Astrocyte of the spinal cord (primary cell): ENCODE measurements at regions not wholly inside any gene's neighbourhood (a gene's known extent, or its start where the extent isn't known, plus 50 kb on each side); places are given as distances from the start of the nearest gene placed in this dataset.

ENCODE experiments used
- DNase-seq: peaks from one replicate; pipeline ENCODE4 v3.0.0; 2011; ENCODE audit warnings: low read depth, low spot score
- H3K4me3 ChIP-seq: 2 replicates; pipeline ENCODE4 v1.5.1; 2011; ENCODE audit warnings: low read depth, mild to moderate bottlenecking, low read length, moderate library complexity
- in situ Hi-C: cut with HindIII; loops from 2 replicates; pipeline ENCODE4 v1.10.0; 2017; ENCODE audit warnings: low sequenced_read_pairs
- TF ChIP-seq, protein P1 (sequence below): IDR thresholded peaks from 2 replicates; pipeline ENCODE4 v1.5.1; 2012; ENCODE audit warnings: low read depth, mild to moderate bottlenecking, low read length, inconsistent platforms

DNA sequence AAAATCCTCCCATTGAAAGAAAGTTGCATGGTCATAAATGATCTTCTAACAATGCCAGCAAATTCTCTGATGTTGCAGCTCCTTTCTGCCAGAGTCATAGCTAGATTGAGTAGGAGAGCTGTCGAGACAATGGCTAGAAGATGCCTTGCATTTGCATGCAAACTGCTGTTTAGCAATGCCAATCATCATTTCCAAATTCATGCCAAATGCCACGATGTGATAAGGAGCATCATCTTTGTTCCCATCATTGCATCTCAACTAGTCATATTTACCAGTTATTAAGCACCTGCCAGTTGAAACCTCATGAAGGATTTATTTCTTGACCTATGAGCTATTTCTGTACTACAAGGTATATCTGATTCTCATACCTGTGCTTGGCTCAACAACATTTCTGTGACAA lies 246.4 kb upstream of the PIK3R1 start:
- no peak overlapping the region for H3K4me3 ChIP-seq
- DNase-seq: no peak
- TF ChIP-seq, protein P1, sequence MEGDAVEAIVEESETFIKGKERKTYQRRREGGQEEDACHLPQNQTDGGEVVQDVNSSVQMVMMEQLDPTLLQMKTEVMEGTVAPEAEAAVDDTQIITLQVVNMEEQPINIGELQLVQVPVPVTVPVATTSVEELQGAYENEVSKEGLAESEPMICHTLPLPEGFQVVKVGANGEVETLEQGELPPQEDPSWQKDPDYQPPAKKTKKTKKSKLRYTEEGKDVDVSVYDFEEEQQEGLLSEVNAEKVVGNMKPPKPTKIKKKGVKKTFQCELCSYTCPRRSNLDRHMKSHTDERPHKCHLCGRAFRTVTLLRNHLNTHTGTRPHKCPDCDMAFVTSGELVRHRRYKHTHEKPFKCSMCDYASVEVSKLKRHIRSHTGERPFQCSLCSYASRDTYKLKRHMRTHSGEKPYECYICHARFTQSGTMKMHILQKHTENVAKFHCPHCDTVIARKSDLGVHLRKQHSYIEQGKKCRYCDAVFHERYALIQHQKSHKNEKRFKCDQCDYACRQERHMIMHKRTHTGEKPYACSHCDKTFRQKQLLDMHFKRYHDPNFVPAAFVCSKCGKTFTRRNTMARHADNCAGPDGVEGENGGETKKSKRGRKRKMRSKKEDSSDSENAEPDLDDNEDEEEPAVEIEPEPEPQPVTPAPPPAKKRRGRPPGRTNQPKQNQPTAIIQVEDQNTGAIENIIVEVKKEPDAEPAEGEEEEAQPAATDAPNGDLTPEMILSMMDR: no peak
- in situ Hi-C loops: no loop called here

DNA sequence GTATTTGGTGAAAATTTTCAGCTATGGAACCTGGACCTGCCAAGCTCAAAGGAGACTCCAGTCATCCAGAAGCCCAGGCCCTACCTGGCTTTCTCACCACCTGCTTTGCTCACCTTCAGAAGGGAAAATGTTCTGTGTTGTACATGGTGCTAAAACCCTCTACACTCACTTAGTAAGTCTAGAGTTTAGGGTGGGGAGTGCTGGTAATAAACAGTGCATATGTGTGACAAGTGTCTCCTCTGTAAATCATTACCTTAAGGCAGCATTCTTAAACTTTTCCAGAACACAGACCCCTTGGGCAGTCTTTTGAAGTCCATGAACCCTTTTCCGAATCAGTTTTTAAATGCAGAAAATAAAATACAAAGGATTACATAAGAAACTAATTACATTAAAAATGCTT lies 248.8 kb upstream of the PIK3R1 start:
- H3K4me3 ChIP-seq: no peak overlapping the region
- no peak for DNase-seq
- in situ Hi-C loops: no loop called here
- TF ChIP-seq, protein P1: no peak

DNA sequence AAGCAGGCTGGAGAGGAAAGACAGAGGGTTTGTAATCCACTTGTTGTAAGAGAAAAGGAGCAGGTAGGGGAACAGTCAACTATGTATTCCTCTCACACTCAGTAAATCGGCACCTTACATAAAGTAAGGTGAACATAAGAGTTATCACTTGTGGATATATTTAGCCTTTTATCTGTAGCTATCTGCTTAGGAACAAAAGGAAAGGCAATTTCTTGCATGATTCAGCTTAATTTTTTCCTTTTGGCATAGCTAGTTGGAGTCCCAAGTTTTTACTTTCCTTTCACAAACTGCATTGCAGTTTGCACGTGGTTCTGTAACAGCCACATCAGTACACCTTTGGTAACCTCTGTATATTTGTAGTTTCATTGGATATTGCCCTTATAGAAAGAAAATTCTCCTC lies 250.9 kb upstream of the PIK3R1 start:
- DNase-seq: no peak
- in situ Hi-C loops: no loop called here
- TF ChIP-seq, protein P1: no peak
- H3K4me3 ChIP-seq: no peak overlapping the region

DNA sequence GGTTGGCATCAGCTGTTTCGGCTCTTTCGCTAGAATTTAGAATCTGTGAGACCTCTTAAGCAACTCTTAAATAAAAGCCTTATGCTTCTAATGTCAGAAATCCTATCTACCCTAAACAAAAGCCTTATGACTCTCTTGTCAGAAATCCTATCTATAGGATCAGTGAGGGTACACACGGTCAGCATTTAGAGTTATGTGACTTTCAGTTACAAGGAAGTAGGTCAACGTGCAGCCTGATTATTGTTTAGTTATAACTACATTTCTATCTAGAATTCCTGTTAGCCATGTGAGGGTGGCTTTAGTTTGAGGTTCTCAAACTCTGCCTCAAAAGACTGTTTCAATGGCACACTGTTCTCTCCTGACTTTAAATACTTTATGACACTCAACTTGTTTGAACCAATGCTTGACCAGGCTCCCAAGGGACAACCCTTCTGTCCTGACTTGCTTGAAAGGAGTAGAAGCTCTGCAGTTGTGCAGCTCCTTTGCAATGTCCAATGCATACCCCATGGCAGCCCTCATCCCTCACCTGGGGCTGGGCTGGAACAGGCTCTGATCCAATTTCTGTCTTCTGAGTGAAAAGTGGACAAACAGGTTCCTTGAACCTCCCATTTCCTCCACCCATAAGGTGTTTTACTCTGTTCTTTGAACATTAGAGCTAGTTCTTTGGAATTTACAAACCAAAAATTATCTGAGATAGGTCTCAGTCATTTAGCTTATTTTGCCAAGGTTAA lies 251.6 kb upstream of the PIK3R1 start:
- TF ChIP-seq, protein P1: no peak
- DNase-seq: no peak
- H3K4me3 ChIP-seq: no peak overlapping the region
- in situ Hi-C loops: no loop called here

DNA sequence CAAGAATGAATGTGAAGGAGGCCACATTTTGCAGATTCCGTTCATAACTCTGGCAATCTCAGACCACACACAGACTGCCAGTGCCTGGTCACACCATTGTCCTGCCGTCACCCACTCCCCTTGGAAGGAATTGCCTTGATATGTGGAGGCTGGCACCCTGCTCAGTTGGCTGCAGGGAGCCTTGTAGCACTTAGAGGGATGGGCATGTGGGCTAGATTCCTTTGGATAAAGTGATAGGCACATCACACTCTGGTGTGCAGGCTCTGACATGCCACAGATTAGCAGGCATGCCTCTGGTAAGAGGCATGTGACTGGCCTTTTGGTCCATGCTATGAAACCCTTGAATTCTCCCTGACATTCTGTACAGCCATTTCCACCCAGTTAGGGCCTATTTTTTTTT lies 254.6 kb upstream of the PIK3R1 start:
- no peak overlapping the region for H3K4me3 ChIP-seq
- in situ Hi-C loops: no loop called here
- no peak for DNase-seq
- TF ChIP-seq, protein P1: no peak

DNA sequence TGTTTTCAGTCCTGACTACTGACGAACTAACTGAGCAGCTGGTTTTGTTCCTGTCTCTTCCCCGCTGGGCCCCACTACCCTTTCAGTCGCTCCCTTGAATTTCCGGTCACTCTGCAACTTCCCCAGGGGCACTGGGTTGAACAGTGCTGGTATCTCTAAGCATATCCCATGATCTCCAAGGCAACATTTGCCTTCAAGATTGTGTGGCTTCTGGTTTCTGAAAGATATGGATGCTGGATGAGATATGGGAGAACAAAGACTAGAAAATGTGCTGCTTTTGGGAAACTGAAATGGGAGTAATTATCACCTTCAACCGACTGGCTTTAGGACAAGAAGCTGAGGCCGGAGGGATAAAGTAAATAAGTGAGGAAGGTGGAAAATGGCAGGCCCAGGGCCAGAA lies 258.2 kb upstream of the PIK3R1 start:
- in situ Hi-C loops: no loop called here
- DNase-seq: no peak
- H3K4me3 ChIP-seq: no peak overlapping the region
- TF ChIP-seq, protein P1: no peak
